GM03348 (cell line): ENCODE measurements at regions not wholly inside any gene's neighbourhood (a gene's known extent, or its start where the extent isn't known, plus 50 kb on each side); places are given as distances from the start of the nearest gene placed in this dataset.

Source experiments
- DNase-seq: peaks from one replicate; pipeline ENCODE4 v3.0.0; 2012; ENCODE audit warnings: low spot score

DNA sequence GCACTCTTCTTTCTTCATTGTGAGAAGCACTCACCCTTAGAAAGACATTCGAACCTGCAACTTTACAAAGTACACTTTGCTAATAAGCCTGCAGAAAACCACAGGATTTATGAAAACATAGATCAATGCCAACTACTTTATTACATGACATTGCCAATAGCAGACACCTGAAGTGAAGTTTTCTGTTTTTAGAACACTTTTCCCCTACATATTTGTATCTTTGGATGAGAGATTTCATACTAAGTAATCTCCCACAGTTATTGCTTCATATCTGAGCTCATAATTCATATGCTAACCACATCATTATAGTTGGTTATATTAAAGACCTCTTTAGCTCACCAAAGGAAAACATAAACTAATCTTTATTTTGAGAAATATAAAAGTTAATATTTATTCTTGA is 276.5 kb upstream of the CTSO start:
- DNase-seq = peak; percentile 5

DNA sequence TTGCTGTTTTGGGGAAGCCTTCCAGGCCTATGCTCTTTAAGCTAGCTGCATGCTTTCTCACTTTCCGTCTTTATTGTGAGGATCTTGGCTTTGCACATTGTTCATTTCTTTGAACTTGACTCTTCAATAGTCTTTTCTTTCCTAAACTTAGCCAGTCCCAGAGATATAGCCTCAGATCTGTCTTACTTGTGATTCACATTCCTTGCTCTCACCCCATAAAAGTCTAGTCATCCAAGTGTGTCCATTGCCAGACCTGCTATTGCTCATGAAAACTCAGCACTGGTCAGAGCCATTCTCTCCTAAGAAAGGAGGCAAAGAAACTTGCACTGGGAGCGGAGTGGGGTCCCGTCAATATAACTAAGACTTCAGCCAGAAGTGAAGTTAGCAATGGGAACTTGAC is 275.0 kb upstream of the CTSO start:
- no peak for DNase-seq

DNA sequence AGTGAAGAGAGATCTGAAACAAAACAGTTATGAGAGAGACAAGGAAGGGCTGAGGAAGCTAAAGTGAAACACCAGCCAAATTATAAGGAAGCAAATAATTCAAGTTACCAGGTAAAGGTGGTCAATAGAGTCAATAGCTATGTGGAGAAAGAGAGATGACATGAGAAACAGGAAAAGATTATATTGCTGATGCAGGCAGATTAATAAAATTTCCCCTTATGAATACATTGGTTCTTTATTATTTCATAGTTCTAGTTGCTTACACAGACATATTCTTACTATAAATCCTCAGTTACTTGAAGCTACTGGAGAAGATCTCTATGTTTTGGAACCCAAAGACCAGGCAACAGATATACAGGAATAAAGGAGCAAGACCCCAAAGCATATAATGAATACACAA is 273.7 kb upstream of the CTSO start:
- DNase-seq = no peak

DNA sequence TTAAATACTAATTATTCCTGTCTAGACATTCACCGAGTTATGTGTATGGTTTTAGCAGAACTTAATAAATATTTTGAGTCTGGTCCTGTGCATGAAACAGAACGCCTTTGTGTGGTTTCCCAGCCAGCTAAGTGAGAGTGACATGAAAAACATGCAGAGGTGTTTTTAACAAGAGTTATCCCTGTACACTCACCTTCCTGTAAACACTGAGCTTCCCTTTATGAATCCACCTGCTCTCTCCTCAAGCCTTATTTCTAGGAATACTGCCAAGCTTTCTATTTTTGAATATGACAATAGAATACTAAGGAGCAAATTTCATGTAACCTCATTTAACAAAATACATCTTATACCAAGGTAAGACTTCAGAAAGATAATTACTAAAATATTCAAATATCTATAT is 270.3 kb upstream of the CTSO start:
- DNase-seq = no peak

DNA sequence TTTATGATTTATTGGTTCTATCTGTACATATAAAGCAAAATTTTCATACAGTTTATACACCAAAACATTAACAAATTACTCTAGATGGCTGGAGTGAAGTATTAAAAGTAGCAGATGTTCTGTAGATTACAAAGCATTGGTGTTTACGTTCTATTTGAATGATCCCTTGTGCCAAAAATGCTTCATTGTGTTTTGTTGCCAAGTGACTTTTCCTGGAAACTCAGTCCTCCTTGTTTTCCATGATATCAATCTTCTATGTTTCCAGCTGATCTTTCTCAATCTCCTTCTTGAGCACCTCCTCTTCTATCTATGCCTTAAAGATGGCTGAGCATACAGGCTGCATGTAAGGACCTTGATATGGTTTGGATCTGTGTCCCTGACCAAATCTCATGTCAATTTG is 263.6 kb upstream of the CTSO start:
- DNase-seq = no peak

DNA sequence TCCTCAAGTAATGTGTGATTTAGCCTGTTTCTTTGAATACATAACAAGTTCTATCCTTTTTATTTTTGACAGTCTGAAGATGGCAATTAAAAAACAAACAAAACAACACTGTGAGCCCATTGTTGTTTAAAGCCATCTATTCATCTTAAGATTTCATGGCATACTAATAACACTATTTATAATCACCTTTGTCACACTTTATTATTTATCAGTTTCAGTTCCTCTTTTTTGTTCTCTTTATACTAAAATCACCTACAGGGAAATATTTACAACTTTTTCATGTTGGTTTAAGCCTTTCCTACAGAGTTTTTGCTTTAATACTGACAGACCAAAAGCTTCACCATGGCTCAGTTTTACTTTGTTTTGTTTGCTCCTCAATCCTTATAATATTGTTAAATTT is 247.4 kb upstream of the CTSO start:
- no peak for DNase-seq

DNA sequence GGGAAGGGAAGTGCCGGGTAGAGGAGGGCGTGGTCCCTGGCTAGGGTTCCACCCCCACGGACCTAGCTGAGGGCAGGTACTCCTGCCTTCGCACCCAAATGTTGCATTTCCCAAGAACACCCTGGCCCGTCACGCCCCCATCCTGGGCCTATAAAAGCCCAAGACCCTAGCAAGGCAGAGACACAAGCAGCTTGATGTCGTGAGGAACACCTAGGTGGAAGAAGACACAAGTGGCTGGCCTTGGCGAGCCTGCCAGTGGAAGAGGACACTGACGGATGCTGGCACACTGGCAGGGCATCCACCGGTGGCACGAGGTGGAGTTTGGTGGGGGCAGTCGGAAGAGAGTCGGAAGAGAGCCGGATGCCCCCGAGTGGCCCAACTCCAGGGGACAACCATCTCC is 244.8 kb upstream of the CTSO start:
- no peak for DNase-seq

DNA sequence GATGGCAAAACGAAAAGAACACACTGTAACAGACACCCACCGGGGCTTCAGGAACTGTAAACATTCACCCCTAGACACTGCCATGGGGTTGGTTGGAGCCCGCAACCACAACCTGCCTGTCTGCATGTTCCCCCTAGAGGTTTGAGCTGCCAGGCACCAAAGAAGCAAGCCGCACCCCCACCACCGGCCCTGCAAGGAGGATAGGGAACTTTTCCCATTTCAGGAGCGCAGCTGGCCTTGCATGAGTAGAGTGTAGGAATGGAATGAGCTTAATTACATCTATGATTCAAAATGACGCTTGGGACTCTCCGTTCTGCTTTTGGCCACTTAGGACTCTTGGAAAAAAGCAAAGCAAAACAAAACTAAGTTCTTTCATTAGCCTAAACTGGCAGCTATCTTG is 243.6 kb upstream of the CTSO start:
- no peak for DNase-seq

DNA sequence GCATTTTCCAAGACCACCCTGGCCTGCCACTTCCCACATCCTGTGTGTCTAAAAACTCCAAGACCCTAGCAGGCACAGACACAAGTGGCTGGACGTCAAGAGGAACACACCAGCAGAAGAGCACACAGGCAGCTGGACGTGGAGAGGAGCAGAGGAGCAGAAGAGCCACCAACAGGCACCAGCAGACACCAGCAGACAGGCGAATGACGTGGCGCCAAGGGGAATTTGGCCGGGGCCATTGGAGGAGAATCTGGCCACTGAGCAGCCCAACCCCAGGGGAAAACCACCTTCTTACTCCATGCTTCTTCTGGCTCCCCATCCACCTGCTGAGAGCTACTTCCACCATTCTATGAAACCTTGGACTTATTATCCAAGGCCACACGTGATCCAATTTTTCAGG is 243.1 kb upstream of the CTSO start:
- no peak for DNase-seq

DNA sequence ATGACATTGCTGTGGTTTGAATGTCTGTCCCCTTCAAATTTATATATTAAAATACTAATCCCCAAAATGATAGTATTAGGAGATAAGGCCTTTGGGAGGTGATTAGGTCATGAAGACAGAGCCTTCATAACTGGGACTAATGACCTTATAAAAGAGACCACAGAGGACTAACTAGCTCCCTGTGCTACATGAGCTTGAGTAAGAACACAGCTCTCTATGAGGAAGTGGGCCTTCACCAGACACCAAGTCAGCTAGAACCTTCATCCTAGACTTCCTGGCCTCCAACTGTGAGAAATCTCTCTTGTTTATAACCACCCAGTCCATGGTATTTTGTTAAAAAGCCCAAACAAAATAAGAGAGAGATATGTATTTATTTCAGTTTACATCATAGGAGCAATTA is 242.2 kb upstream of the CTSO start:
- no peak for DNase-seq

DNA sequence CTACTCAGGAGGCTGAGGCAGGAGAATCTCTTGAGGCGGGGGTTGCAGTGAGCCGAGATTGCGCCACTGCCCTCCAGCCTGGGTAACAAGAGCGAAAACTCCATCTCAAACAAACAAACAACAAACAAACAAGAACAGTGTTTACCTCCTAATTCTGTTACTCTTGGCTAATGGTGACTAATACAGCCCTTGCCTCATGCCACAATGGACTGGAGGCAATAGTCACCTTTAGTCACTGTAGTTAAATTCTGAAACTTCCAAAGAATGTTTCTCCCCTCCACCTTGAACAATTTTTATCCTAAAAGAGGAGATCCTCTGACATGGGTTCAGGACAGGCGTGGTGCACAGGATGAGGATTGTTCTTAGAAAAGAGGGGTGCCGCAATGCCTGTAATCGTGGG is 241.2 kb upstream of the CTSO start:
- DNase-seq = peak; percentile 5

DNA sequence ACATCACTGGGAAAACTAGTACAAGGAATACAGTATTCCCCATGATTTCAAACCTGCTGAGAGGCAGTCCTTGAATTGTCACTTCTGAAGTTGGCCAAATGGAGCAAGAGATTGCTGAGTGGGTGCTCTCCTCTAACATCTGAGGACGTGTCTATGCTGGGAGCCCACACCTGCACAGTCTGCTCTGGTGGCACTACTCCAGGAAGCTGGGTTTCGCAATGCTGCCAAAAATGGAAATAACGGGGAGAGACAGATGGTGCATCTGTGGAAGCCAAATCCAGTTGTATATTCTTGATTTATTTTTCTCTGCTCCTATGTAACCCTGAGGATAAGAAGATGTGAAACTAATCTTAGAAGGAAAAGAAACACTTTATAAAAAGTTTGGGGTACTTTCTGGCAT is 240.1 kb upstream of the CTSO start:
- no peak for DNase-seq

DNA sequence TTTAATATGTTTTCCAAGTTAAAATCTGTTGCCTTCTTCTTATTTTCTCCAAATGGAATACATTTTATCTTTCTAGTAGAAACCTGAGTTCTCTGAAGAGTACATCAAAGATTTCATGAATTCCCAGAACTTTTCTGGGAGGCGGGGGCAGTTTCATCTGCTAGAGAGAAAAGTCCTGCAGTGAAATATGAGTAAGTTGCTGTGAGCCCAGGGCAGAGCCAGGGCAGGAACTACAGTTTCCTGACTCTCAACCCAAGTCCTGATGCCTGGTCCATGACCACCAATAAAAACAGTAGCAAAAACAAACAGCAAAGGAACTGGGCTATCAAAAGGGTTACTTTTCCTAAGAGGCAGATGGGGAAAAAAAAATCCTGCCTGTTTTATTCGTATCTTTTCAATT is 239.4 kb upstream of the CTSO start:
- DNase-seq = peak; percentile 7

DNA sequence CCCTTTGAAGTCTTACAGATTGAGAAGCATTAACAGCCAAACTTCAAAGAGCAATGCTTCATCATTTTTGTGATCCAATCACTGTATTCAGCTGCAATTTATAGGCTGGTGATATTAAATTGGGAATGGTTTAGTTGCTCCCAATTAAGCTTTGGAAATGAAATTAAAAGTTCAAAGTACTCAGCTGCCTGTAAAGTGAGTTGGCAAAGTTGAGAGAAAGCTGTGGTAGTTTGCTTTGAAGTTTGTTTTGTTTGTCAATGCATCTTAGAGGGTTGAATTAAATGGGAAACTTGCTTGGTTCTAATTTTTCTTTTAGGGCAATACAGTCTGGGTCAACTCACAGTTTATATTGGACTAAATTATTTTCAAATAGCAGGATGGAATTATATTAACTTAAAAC is 238.4 kb upstream of the CTSO start:
- no peak for DNase-seq

DNA sequence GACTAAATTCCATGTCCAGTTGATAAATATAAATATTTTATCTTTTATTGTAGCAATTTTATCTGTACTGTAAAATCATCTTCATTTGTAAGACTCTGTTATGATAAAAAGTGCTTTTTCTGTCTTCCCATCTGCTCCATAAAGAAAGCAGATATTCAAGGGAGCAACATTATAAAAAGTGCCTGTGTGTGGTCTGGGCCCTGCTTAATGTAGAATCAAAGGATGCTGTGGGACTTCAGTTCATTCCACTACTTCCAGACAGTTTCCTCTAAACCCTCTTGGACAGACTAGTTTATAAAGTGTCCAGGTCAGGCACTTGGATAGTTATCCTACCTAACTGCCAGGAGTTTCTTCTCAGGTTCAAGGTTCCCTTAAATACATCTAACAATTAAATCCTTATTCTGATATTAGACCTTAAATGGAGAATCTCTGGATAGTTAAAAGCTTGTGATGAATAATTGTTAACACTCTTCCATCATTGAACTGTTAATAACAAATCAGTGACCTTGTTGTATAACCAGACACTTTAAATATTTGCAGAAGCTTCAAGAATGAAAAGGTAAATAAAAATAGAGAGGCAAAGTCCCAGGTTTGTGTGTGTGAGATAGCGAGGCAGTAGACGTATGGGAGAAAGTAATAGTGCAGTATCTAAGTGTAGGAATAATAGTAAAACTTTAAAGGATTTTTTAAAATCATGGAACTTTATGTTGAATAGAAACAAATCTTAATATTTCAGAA is 237.5 kb upstream of the CTSO start:
- no peak for DNase-seq

DNA sequence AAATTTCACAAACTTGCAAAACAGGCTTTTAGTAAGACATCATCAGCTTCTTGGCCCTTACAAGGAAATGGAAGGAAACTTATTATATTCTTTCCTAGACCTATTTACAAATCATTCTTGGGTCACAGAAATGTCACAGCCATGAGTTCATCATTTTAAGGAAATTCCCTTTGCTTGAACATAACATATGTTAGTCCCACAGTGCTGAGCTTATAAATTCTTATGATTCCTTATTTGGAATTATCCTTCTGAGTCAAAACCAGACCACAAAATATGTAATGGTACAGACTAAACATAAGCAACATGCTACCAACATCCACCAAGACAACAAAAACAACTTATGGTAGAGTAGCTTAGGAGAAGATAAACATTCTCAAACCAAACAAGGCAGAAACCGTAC is 236.9 kb upstream of the CTSO start:
- DNase-seq = peak; percentile 11

DNA sequence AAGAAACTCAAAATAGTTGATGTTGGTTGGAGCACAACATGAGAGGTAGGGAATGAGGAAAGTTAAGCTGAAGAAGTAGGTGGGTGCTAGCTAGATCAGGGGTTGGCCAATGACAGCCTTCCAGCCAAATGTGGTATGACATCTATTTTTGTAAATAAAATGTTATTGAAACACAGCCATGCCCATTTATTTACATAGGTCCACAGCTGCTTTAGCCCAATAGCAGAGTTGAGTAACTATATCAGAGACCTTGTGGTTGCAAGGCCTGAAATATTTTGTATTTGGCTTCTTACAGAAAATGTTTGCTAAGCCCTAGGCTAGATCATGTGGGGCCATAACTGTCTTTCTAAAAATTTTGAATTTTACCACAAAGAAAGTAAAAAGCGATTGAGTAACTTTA is 234.9 kb upstream of the CTSO start:
- no peak for DNase-seq

DNA sequence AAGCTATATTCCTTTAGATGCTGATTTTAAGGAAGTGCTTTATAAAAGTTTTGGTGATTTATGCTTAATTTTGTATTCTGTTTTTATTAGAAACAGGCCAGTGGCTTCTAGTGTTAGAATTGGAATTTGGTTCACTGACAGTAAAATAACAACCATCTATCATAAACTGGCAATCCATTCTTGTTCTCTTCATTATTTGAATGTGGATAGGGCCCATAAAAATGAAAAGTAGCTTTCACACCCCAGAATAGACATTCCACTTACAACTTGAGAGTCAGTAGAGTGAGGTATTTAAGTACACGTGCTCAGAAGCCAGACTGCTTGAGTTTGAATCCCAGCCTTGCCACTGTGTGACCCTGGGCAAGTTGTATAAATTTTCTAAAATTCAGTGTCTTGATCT is 232.4 kb upstream of the CTSO start:
- DNase-seq = no peak

DNA sequence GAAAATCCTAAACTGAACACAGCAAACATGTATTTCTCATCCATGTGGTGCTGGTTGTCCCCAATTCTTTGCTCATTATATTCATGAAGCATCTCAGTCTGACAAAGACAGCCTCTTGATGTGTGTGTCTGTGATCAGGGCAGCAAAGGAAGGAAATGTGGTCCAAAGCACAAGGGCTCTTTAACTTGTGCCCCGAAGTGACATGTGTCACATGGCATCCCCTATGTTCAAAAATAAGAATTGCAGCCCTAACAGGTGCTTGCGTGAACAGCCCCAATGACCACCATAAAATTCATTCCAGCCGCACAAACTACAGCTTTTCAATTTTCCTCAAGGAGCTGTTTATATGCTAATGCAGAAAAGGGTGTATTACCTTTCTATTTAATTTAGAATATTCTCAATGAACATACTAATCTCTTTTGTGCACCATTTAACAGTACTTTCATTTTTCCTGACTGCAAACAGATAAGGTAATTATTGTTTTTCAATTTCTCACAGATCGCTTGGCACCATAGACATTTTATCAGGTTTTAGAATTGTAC is 231.9 kb upstream of the CTSO start:
- DNase-seq = no peak

DNA sequence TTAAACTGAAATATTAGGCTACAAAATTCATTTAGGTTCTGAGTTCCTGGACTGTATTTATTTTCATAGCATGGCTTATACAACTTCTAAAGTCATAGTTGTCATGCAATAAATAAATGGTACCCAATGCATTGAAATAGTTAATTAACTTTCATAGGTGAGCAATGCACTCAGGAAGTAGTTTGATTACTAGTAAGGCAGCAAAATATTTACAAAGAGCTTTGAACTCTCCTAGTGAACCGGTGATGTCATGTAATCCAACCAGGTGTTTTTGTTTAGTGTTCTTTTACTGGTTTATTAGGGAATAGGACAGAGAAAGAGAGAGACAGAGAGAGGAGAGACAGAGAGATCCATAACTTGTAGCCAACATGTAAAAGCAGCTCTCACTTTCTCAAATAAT is 228.6 kb upstream of the CTSO start:
- no peak for DNase-seq

DNA sequence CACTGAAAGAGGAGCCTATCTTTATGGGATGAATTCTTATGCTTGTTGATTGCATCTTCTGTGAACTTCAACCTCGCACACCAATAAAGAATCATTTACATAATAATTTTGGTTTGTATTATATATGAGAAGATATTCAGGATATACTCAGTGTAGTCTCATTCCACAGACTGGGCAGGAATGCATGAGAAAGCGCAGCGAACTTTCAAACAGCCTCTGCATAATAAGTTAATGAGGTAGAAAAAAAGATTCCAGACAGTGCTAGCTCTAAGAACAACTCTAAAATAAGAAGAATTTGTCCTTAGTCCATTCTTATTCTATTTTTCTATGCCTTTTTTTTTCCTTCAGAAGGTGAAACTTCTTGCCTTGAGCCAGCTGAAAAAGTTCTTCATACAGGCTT is 224.3 kb upstream of the CTSO start:
- no peak for DNase-seq

DNA sequence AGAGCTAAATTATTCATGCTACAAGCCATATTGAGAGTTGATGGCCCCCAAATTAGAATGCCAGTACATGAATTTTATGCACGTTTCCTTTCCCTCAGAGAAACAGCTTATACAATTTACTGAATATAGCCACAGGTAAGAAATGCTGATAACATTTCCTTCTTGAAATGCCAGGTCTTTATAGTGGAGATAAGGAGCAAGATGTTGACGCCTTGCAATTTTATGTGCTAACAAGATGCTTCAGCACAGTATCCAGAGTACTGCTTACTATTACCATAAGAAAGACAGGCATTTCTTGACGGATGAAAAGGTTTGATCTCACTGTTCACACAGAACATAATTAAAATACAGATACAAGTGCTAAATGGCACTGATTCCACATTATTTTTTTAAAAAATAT is 223.2 kb upstream of the CTSO start:
- DNase-seq = no peak

DNA sequence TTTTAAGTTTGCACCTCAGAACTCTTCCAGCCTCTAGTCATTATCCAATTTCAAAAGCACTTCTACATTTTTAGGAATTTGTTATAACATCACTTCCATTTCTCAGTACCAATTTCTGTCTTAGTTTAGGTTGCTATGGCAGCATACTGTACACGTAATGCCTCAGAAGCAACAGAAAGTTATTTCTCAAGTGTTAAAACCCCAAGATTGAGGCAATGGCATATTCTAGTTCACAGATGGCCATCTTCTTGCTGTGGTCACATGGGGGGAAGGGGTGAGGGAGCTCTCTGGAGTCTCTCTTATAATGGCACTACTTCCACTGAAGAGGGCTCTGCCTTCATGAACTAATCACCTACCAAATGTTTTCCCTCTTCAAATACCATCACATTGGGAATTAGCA is 220.3 kb upstream of the CTSO start:
- DNase-seq = no peak

DNA sequence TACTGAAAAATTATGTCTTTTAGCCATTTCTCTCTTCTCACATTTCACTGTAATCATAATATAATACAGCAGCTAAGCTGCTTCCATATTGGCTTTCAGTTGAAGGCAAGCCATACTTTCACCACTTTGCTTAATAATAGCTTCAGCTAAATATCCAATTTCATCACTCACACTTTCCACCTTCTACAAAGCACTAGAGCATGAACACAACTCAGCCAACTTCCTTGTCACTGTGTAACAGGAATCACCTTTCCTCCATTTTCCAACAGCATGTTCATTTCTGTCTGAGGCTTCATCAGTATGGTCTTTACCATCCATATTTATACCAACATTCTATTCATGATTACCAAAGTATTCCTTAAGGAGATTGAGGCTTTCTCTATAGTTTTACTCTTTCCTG is 219.8 kb upstream of the CTSO start:
- no peak for DNase-seq

DNA sequence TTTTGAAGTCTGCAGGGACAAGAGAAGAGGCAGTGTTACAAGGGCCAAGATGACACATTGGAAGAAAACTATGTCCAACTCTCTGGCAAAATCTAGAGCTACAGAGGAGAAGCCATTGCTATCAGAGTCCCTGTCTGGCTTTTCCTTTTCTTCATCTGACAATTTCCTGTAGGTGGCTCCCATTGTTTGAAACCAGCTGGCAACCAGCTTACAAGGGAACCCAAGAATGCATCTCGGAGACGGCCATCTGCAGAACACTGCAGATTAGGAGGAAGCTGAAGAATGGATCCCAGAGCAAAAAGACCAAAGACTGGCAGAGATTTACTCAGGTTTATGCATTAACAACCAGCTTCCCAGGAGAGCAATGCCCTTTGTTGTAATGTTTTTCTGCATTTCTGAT is 216.2 kb upstream of the CTSO start:
- DNase-seq = no peak
